GM12865 (cell line): ENCODE measurements at regions not wholly inside any gene's neighbourhood (a gene's known extent, or its start where the extent isn't known, plus 50 kb on each side); places are given as distances from the start of the nearest gene placed in this dataset.
"Not testable (repeated sequence)": the region's sequence is repeated elsewhere in the genome, so short reads cannot be mapped to it uniquely, and the experiment has no call there.

Source experiments
- DNase-seq: peaks from one replicate; pipeline ENCODE4 v3.0.0; 2010; ENCODE audit warnings: low read depth
- H3K4me3 ChIP-seq: 2 replicates; pipeline ENCODE4 v1.5.1; 2011; ENCODE audit warnings: mild to moderate bottlenecking, low read depth, low read length, control low read depth
- CTCF ChIP-seq: IDR thresholded peaks from 2 replicates; pipeline ENCODE4 v1.5.1; 2011; ENCODE audit warnings: low read length, control low read depth, low read depth, inconsistent platforms; ENCODE audit not compliant: insufficient read depth; ENCODE audit errors: missing control alignments

DNA sequence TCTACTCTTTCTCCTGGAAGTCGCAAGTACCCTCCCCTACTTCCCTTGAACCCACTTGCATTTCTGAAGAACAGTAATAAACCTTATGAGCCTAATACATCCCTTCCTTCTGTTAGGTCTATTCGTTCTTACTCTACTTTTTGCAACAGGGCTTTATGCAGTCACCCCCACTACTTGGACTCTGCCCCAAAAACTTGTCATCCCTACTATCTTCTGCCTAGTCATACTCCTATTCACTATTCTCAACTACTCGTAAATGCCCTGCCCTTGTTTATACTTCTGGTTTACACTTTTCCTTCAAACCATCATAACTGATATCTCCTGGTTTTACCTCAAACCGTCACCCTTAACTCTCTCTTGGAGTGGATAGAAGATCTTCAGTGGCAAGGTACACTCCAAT is 55.2 kb upstream of the SLIT2 start:
- DNase-seq = no peak
- TF ChIP-seq CTCF = no peak
- no peak overlapping the region for H3K4me3 ChIP-seq

GRCh38 chr4:20195071-20195885 is 56.4 kb upstream of the SLIT2 start:
- H3K4me3 ChIP-seq = no peak overlapping the region
- no peak for TF ChIP-seq CTCF
- DNase-seq = no peak

DNA sequence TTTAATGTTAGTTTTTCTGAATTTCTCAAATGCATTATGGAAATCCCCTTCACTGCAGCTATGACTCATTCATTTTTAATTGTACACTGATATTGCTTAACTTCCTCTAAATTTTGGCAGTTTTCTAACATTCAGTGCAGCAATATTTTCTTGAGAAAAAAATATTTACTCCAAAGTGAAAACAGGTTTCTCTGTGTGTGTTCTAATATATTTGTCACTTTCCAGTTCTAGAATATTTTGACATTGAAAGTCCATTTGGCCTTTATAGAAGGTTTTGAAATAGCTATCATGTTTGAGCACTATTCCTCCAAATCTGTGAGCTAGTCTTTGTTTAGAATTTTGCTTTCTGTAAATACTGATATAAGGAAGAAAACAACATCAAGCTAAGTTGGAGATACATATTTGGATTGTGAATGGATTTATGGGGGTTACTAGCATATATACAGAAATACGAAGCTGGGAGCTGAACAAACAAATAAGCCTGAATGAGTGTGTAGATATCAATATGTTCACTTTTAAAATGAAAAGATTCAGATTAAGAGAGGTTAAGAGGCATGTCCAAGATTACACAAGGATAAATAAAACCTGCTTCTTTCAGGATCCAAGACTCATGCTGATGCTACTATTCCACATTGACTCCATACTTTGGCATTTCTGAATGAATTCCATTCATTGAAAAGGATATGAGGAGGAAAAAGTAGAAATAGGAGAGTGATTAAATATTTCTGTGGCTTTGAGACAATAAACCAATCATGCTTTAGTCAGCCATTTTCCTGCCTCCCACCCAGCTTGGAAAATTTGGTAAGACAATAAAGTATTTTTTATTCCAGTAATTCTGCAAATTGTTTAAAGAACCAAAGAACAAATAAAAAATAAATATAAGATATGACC is 57.3 kb upstream of the SLIT2 start:
- TF ChIP-seq CTCF = no peak
- DNase-seq = no peak
- no peak overlapping the region for H3K4me3 ChIP-seq

DNA sequence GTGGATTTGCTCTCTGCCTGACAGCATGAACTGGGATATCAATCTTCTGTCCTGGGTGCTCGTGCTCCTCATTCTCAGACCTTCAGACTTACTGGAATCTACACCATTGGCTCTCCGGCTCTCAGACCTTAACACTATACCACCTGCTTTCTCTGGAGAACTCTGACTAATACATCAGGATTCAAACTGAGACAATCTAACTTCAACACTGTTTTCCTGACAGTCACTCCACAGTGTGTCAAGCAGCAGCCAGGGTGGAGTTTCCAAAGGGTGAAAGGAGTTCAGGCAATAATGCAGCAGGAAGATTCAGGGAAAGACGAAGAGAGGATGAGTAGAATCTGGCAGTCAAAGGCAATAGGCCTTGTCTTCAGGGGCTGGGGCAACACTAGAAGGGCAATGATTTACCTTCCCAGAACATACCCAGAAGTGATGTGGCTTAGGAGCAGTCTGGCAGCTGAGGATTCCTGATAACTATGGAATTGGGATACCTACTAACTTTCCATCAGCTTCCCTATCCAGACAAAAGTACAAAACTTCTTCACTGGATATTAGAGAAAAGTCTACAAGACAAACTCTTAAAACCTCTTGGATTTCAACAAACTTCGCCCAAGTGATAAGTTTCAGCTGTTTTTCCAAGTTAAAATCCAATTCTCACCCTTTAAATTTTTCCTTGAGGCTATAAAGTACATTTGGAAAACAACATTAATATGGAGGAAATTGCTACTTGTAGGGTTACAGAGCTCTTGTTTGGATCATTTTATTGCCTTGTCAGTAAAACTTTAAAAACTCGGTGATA is 58.4 kb upstream of the SLIT2 start:
- DNase-seq = no peak
- H3K4me3 ChIP-seq = no peak overlapping the region
- no peak for TF ChIP-seq CTCF

DNA sequence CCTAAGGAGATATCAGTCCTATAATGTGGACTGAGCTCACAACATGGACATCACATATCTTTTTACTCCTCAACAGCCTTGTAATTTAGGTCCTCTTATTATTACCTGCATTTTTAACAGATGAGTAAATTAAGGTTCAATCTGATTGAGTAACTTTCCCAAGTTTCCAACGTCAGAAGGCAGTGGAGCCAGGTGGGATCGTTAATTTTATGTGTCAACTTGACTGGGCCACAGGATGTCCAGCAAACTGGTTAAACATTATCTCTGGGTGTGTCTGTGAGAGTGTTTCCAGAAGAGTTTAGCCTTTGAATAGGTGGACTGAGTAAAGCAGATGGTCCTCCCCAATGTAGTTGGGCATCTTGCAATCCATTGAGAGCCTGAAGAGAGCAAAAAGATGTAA is 59.0 kb upstream of the SLIT2 start:
- no peak overlapping the region for H3K4me3 ChIP-seq
- TF ChIP-seq CTCF = no peak
- no peak for DNase-seq

GRCh38 chr4:20185103-20185502 is 66.6 kb upstream of the SLIT2 start:
- TF ChIP-seq CTCF = no peak
- DNase-seq = no peak
- H3K4me3 ChIP-seq = no peak overlapping the region

DNA sequence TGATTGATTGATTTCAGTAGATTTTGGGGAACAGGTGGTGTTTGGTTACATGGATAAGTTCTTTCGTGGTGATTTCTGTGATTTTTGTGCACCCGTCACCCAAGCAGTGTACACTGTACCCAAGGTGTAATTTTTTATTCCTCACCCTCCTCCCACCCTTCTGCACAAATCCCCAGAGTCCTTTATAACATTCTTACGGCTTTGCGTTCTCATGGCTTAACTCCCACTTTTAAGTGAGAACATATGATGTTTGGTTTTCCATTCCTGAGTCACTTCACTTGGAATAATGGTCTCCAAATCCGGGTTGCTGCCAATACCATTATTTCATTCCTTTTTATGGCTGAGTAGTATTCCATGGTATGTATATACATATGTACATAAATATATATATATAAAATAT is 68.6 kb upstream of the SLIT2 start:
- DNase-seq, H3K4me3 ChIP-seq: not testable (repeated sequence)
